K562 (cell line): ENCODE measurements at regions not wholly inside any gene's neighbourhood (a gene's known extent, or its start where the extent isn't known, plus 50 kb on each side); places are given as distances from the start of the nearest gene placed in this dataset.

Source experiments
- ATAC-seq: fragments of 200-7000 bp; cut with Tn5 transposase; 3 replicates; pipeline ENCODE4 v1.9.1; 2020; ENCODE audit warnings: moderate library complexity
- BruUV-seq: library from RNA; stranded (reverse); fragments of 400-500 nt; replicated peaks from 2 replicates; lab custom pipeline; 2021; lab: Mats Ljungman, UMichigan
- CTCF ChIA-PET: fragments of 300-600 bp; formaldehyde crosslinking; extraction: SDS; loops from one replicate; lab custom pipeline; 2021; ENCODE audit warnings: low intra/inter-chr PET ratio; lab: Yijun Ruan, JAX
- POLR2A ChIA-PET: fragments of 300-600, 350-650 bp; sonication (Branson Sonifier 250); formaldehyde crosslinking; extraction: SDS; loops from one replicate; lab custom pipeline; 2021; ENCODE audit warnings: antibody characterized with exemption, inconsistent platforms; lab: Yijun Ruan, JAX
- DNase-seq, 4 experiments: peaks; one replicate each; pipeline versions ENCODE4 v3.0.0 to v3.0.0-alpha.2; 2011 to 2018; ENCODE audit warnings: low spot score in 3 of 4, mixed read lengths in 3 of 4; ENCODE audit errors: extremely low read depth in 1 of 4
- FAIRE-seq: peaks from 2 replicates; lab custom pipeline; 2011; peaks lifted over from hg19 to GRCh38; lab: Jason Lieb, UNC
- H2AFZ ChIP-seq: 2 replicates; pipeline ENCODE4 v1.6.0; 2011; ENCODE audit warnings: low read depth, low read length, control low read depth, inconsistent platforms
- H3K27ac ChIP-seq: fragments of 200-600 bp; 3 replicates; pipeline ENCODE4 v1.8.0; 2011; ENCODE audit warnings: low read depth, mild to moderate bottlenecking, control low read depth, inconsistent platforms, low read length, moderate library complexity, mixed read lengths; ENCODE audit errors: extremely low read depth
- H3K27me3 ChIP-seq, 2 experiments: fragments of 300-600 bp in 1 of 2; 2 replicates in 1 of 2; 3 replicates in 1 of 2; pipeline versions ENCODE4 v1.6.0 to v1.8.0; 2011; ENCODE audit warnings: inconsistent platforms in 2 of 2, low read length in 2 of 2, mild to moderate bottlenecking in 1 of 2, mixed read lengths in 1 of 2, moderate library complexity in 1 of 2; ENCODE audit not compliant: control insufficient read depth in 2 of 2, insufficient read depth in 2 of 2
- H3K36me3 ChIP-seq: fragments of 300-600 bp; 3 replicates; pipeline ENCODE4 v1.8.0; 2011; ENCODE audit warnings: mild to moderate bottlenecking, low read length, inconsistent platforms; ENCODE audit not compliant: control insufficient read depth, insufficient read depth
- H3K4me1 ChIP-seq, 2 experiments: fragments of 200-600 bp in 1 of 2; replicated peaks in 1 of 2; 2 replicates in 1 of 2; 3 replicates in 1 of 2; pipeline versions ENCODE4 v1.5.1 to v1.8.0; 2011; ENCODE audit warnings: inconsistent platforms in 2 of 2, low read length in 2 of 2, mild to moderate bottlenecking in 1 of 2, mixed read lengths in 1 of 2, moderate library complexity in 1 of 2; ENCODE audit not compliant: control insufficient read depth in 2 of 2, insufficient read depth in 2 of 2
- H3K4me2 ChIP-seq: 2 replicates; pipeline ENCODE4 v1.6.1; 2011; ENCODE audit warnings: low read length, control low read depth, inconsistent platforms, mixed read lengths; ENCODE audit not compliant: insufficient read depth
- H3K4me3 ChIP-seq: fragments of 200-600 bp; sonication (generic), shearing (Covaris generic); 2 replicates; pipeline ENCODE4 v1.5.1; 2016; ENCODE audit warnings: control low read depth, inconsistent platforms
- H3K79me2 ChIP-seq: fragments of 200-600 bp; 3 replicates; pipeline ENCODE4 v1.8.0; 2011; ENCODE audit warnings: low read length, inconsistent platforms; ENCODE audit not compliant: control insufficient read depth, insufficient read depth
- H3K9ac ChIP-seq, 2 experiments: 2 replicates each; pipeline versions ENCODE4 v1.6.0 to v1.6.1; 2011; ENCODE audit warnings: low read depth in 2 of 2, low read length in 2 of 2, control low read depth in 1 of 2, inconsistent platforms in 1 of 2, mild to moderate bottlenecking in 1 of 2, mixed read lengths in 1 of 2; ENCODE audit not compliant: insufficient read depth in 1 of 2
- H3K9me1 ChIP-seq: one replicate; pipeline ENCODE4 v1.6.0; 2011; ENCODE audit warnings: inconsistent platforms, mild to moderate bottlenecking, low read length, moderate library complexity; ENCODE audit not compliant: control insufficient read depth, insufficient read depth
- H3K9me3 ChIP-seq: replicated peaks from 2 replicates; pipeline ENCODE4 v1.5.1; 2011; ENCODE audit warnings: low read depth, low read length, inconsistent platforms; ENCODE audit not compliant: control insufficient read depth, insufficient read depth
- H4K20me1 ChIP-seq: replicated peaks from 2 replicates; pipeline ENCODE4 v1.6.1; 2011; ENCODE audit warnings: low read length, inconsistent platforms, mixed read lengths; ENCODE audit not compliant: control insufficient read depth, insufficient read depth
- CHAMP1 ChIP-seq: fragments of 450-650 bp; IDR thresholded peaks from 2 replicates; pipeline ENCODE4 v1.6.1; 2016; ENCODE audit warnings: mild to moderate bottlenecking
- ESRRB ChIP-seq: fragments of 250-450 bp; sonication (Bioruptor Pico); IDR thresholded peaks from 2 replicates; pipeline ENCODE4 v1.5.0; 2020; ENCODE audit warnings: mild to moderate bottlenecking, moderate library complexity, borderline replicate concordance
- FOXM1 ChIP-seq, 2 experiments: fragments of 450-650 bp in 1 of 2; sonication (generic) in 1 of 2; formaldehyde crosslinking in 1 of 2; IDR thresholded peaks; 2 replicates each; pipeline versions ENCODE4 v1.6.1 to v1.9.0; 2017 to 2022; ENCODE audit warnings: low read depth in 2 of 2, mild to moderate bottlenecking in 2 of 2, missing genetic modification reagents in 1 of 2, moderate library complexity in 1 of 2
- HCFC1 ChIP-seq: IDR thresholded peaks from 2 replicates; pipeline ENCODE4 v1.6.1; 2012; ENCODE audit warnings: low read depth, low read length, improper control_type of control experiment
- NFIX ChIP-seq: fragments of 250-450 bp; sonication (Bioruptor Pico); IDR thresholded peaks from 2 replicates; pipeline ENCODE4 v1.4.0; 2020; ENCODE audit warnings: low read depth, mild to moderate bottlenecking, moderate library complexity
- POLR3A ChIP-seq: IDR thresholded peaks from 2 replicates; pipeline ENCODE4 v1.6.1; 2011; ENCODE audit warnings: borderline replicate concordance, mild to moderate bottlenecking, moderate library complexity; ENCODE audit not compliant: insufficient read length, insufficient read depth; ENCODE audit errors: extremely low read depth
- RAD21 ChIP-seq, 2 experiments: fragments of 250-450 bp in 1 of 2; fragments of 450-650 bp in 1 of 2; sonication (Bioruptor Pico) in 1 of 2; formaldehyde crosslinking in 1 of 2; IDR thresholded peaks in 1 of 2; conservative IDR thresholded peaks in 1 of 2; 2 replicates each; pipeline versions ENCODE4 v1.4.0 to v1.8.0; 2020 to 2022; ENCODE audit warnings: mild to moderate bottlenecking in 2 of 2, moderate library complexity in 1 of 2
- SOX6 ChIP-seq: fragments of 450-650 bp; IDR thresholded peaks from 2 replicates; pipeline ENCODE4 v1.6.1; 2014; ENCODE audit warnings: mild to moderate bottlenecking
- ZBTB8A ChIP-seq: fragments of 450-650 bp; IDR thresholded peaks from 2 replicates; pipeline ENCODE4 v1.6.1; 2018; ENCODE audit warnings: mild to moderate bottlenecking, moderate library complexity; ENCODE audit not compliant: partially characterized antibody
- ZHX1 ChIP-seq: fragments of 150-350 bp; conservative IDR thresholded peaks from 2 replicates; pipeline ENCODE4 v1.6.1; 2014; ENCODE audit warnings: low read length
- ZNF253 ChIP-seq: fragments of 250-450 bp; sonication (Bioruptor Pico); conservative IDR thresholded peaks from 2 replicates; pipeline ENCODE4 v1.6.1; 2021; ENCODE audit warnings: mild to moderate bottlenecking
- ZNF445 ChIP-seq: fragments of 250-450 bp; sonication (Bioruptor Pico); IDR thresholded peaks from 2 replicates; pipeline ENCODE4 v1.4.0; 2020; ENCODE audit warnings: low read depth, mild to moderate bottlenecking, moderate library complexity
- WGBS: fragments of 100-300 bp; shearing (Covaris generic); methylation state at CpG from one replicate; pipeline ENCODE4 v1.1.6; 2016; ENCODE audit warnings: low coverage, mixed read lengths; ENCODE audit not compliant: insufficient coverage; ENCODE audit errors: missing lambda C conversion rate; 5-methylcytosine and 5-hydroxymethylcytosine counted together
- in situ Hi-C: fragments of 300-500 bp; cut with MboI; formaldehyde crosslinking; loops from 4 replicates; pipeline ENCODE4 v1.15.0; 2018; ENCODE audit warnings: inconsistent platforms, mixed read lengths
- intact Hi-C: fragments of 100-400 bp; cut with micrococcal nuclease; formaldehyde crosslinking; loops from 2 replicates; pipeline ENCODE4 v1.14.2; 2022

- H3K4me2 ChIP-seq = no peak overlapping the region
These were observed 54.2 kb upstream of the ADAM23 start for GRCh38 chr2:206389164-206389563.

More at GRCh38 chr2:206389164-206389563, 54.2 kb upstream of the ADAM23 start:
- Histone ChIP-seq H3K79me2 (no peaks in the 10 kb centered on the region), H3K4me3 (no peak overlapping the region), H3K9ac (no peak overlapping the region), H2AFZ (no peak overlapping the region), H3K4me1 (no peaks in the 10 kb centered on the region), H3K9me1 (no peaks in the 10 kb centered on the region), H4K20me1 (no peaks in the 10 kb centered on the region), H3K27me3 (no peaks in the 10 kb centered on the region), H3K27ac (no peak overlapping the region), H3K9me3 (no peaks in the 10 kb centered on the region), H3K36me3 (no peaks in the 10 kb centered on the region)
- 0% methylated on average over 1 of the region's 2 CpGs for WGBS
- ChIA-PET POLR2A (no interaction called here), CTCF (no interaction called here)
- no TSS peak for BruUV-seq
- TF ChIP-seq ZNF445 (CRISPR knock-in tag) (no peak), FOXM1 (IDR thresholded peaks at IDR 0.05; ENCODE audit: low read depth) (no peak), FOXM1 (CRISPR knock-in tag; IDR thresholded peaks at IDR 0.05; ENCODE audit: low read depth) (no peak), CHAMP1 (no peak), SOX6 (no peak), ZHX1 (no peak), POLR3A (no peak), NFIX (CRISPR knock-in tag) (no peak), RAD21 (CRISPR knock-in tag; conservative IDR thresholded peaks at IDR 0.05 in 1 of 2, IDR thresholded peaks at IDR 0.05 in 1 of 2) (no peak), HCFC1 (no peak), ESRRB (CRISPR knock-in tag) (no peak), ZNF253 (CRISPR knock-in tag) (no peak), ZBTB8A (no peak)
- intact Hi-C loops = no loop called here
- FAIRE-seq = no peak
- in situ Hi-C loops = no loop called here
- no peak for DNase-seq
- ATAC-seq = no peak
